ENCODE measurements at regions not wholly inside any gene's neighbourhood (a gene's known extent, or its start where the extent isn't known, plus 50 kb on each side); places are given as distances from the start of the nearest gene placed in this dataset.
"Not testable (repeated sequence)": the region's sequence is repeated elsewhere in the genome, so short reads cannot be mapped to it uniquely, and the experiment has no call there.

DNA sequence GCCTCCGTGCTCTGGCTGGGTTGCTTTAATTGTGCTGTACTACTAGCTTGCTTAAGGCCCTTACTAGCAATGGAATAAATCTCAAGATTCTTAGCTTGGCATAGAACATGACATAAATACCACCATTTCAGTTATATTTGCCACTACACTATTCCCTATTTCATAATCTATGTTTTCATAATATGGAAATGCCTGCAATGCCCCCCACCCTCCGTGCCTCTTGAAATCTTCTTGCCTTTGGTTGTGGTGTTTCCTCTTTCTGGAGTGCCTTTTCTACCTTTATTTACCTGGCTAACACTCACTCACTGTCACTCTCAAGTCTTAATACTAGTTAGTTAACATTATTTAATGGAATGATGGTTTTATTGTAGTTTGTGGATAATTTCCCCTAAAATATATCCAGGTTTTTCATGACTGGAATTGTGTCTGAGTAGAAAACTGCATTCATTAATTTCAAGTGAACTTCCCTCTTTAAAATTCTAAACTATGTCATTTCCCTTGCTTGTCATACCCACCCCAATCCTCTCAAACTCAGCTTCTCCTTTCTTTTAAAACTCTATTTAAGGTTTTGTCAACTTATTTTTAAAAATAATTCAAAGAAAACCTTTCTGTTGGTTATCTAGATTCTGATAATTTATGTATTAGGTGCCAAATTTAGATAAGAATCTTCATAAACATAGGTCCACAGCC, 521.7 kb upstream of the DAB2 start:
- no peak for DNase-seq

DNA sequence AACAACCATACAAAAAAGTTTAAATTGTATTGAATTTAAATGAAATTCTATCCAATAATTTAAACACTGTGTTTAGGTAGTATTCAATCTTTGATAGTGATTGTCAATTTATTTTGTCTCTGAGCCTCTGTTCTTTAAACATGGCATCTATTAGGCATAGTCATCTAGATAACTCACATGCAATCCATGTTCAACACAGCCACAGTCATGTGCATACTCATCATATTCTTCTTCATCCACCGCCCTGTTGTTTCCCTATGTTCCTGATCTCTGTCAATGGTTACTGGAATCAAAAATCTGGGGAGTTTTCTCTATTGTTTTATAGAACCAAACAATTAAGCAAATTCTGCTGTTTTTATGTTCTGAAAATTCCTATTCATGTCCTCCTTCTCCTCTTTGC, 521.1 kb upstream of the DAB2 start:
- DNase-seq = no peak

DNA sequence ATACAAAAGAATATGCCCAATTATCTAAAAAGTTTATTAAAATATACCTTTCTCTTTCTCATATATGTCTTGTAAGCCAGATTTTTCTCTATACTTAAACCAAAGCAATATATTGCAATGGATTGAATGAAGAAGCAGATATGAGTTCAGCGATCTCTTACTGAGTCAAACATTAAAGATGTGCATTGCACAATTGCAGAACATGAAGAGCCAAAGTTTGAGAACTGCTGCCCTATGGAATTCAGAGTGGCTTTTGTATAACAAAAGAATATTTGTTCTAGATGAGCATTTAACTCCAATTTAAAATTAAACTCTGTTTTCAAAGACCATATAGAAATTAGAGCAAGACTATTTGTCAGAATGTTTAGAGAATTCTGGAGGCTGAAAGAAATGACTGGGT, 519.0 kb upstream of the DAB2 start:
- DNase-seq = no peak

DNA sequence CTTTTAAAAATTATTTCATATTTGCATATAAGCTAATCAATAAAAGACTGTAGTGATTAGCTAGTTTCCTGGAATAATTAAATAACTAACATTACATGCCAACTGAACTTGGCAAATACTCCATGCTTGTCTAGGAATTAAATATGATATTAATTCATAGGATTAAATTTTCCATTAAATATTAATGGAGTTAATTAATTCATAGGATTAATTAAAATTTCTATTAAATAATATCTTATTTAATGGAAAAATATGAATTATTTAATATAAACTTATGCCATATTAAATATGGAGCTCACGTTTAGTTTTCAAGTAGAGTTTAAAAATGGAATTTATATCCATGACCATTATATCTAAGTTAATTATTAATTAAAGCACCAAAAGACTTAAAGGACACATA, 517.8 kb upstream of the DAB2 start:
- DNase-seq = no peak

DNA sequence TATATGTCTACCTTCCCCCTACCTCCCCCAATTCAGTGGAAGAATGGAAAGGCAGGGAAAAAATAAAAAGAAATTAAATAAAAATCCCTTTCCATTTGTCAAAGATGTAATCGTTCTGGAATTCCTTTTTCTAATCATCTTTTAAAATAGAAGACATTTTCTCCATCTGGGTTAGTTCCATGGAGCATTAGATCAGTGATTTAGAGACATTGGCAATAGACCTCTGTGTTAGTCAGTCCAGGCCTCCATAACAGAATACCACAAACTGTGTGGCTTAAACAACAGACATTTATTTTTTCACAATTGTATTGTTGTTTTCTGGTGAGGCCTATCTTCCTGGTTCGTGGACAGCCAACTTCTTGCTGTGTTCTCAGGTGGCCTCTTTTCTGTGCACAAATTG, 516.6 kb upstream of the DAB2 start:
- DNase-seq = no peak

DNA sequence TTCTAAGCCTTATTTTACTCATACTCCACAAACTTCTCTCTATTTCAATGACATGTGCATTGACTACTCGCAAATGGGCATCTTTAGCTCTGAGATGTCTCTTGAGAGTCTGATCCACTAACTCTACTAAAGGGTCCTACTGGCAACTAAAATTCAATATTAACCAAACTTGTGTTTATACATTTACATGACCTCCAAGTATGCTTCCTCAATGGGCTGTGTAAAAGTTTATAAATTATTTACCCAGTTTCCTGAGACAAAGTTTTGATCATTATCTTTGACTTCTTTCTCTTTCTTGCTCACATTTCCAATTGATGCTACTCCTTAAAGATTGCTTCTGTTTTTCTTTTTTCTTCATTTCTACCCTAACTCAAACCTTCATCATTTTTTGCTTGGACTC, 510.1 kb upstream of the DAB2 start:
- DNase-seq = no peak

DNA sequence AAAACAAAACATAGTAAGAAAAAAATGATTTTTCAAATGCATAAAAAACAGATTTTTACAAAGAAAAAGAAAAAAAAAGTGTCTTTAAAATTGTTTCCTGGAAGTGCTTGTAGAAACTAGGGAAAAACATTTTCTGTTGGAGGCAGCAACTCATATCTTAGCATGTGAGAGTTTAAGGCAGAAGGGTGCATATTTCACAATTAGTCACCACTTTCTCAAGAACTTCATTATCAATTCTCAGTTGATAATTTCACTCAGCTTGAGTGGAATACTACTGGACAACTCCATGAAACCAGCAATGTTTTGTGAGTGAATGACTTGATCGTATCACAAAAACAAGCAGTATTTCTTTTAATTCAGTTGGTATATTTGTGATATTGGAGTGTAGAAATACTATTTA, 508.3 kb upstream of the DAB2 start:
- DNase-seq = no peak

DNA sequence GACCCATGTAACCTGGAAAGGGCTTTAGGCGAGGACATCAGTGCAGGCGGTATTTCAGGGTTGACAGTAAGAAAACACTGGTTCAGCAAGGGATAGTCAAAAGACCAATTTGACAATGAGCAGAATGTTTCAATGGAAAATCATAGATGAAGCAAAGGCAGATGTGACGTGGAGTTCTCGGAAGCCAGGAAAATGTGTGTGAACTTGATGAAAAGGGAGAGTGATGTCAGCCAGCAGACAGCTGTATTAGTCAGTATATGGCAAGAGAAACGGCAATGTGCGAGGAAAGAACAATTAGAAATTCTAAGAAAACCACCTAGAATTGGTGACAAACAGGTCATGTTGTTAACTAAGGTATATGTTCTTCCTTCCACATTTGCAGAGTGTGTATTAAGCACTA, 503.9 kb upstream of the DAB2 start:
- DNase-seq = no peak

DNA sequence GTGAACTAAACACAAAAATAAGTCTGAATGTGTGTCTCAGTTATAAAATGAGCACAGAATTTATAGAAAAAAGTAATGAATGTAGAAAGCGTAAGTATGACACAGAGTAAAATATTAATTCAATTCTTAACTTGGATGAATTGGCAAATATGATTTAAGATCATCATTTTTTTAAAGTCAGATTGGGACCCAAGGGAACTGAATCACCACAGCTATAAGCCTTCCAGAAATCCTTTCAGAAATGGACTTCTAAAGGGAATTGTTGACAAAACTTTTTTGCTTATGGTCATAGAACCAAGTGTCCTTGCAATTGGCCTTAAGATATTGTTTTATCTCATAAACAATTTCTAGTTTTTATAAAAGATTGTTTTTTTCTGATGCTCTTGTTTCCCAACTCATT, 495.1 kb upstream of the DAB2 start:
- DNase-seq = no peak

DNA sequence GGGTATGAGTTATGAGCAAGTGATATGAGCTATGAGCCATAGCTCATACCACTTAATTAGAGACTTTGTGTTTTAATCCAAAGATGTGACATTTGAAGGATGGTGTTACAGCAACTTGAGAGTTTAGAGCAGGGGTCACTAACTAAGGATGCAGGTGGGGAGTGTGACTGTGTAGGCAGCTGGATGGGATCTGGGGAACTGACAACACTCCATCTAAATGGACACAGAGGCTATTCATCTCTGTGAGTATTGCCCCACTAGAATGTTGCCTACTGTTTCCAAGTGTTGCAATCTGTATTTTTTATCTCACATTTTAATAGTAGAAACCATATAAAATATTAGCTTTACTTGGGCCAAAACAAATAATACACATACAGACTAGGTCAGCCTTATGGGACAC, 488.1 kb upstream of the DAB2 start:
- no peak for DNase-seq

DNA sequence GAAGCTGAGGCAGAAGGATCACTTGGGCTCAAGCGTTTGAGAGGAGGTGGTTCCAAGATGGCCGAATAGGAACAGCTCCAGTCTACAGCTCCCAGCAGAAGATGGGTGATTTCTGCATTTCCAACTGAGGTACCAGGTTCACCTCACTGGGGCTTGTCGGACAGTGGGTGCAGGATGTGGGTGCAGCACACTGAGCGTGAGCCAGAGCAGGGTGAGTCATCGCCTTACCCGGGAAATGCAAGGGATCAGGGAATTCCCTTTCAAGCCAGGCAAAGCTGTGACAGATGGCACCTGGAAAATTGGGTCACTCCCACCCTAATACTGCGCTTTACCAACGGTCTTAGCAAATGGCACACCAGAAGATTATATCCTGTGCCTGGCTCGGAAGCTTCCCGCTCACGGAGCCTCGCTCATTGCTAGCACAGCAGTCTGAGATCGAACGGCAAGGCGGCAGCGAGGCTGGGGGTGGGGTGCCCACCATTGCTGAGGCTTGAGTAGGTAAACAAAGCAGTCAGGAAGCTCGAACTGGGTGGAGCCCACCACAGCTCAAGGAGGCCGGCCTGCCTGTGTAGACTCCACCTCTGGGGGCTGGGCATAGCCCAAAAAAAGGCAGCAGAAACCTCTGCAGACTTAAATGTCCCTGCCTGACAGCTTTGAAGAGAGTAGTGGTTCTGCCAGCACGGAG, 482.6 kb upstream of the DAB2 start:
- not testable (repeated sequence) for DNase-seq

DNA sequence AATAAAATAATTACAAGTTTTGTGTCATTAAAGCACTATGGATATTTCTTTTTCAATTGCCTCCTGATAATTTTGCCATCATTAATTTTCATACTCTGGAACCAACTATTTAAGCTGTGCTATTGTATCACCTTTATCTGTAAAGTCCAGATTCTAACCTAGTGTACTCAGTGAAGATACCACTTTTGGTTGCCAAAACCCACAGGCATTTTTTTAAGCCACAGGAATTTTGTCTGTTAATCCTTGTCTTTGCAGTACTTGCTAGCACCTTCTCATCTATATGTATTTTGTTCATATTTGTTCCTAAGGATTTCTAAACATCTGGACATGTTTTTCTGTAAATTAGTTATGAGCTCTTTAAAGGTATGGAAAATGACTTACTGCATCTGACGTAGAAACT, 481.4 kb upstream of the DAB2 start:
- DNase-seq = no peak

DNA sequence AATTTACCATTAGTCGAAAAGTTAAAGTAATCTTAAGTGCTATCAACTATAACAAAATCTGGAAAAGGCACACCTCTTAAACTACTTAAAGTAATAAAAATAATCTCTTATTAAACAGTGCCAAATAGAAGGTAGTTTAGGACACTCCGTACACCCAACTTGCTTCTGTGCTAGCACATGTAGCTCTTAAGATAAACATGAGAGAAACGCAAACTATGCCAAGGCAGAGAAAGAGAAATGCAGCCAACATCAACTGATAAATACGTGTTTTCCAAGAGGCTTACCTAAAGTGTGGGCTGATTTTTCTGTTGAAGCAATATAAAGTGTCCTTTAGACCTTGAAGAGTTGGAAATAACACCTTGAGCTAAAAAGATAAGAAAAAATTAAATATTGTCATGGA, 480.6 kb upstream of the DAB2 start:
- no peak for DNase-seq

DNA sequence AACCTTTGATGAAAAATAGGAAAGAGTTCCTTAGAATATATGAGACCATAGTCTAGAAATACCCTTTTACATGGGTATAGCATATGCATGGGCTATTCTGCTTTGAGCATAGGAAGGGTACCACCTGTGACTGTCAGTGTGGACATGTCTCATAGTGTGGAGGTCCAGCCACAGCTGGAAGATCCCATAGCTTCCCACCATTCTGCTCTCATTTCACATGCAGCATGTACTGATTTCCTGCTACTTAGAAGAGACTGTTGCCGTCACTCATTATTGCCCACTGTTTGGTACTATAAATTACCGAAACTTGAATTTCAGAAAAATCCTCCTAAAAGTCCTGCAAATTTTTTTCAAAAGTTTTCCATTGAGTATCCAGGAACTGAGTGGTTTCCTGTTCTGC, 477.8 kb upstream of the DAB2 start:
- no peak for DNase-seq

DNA sequence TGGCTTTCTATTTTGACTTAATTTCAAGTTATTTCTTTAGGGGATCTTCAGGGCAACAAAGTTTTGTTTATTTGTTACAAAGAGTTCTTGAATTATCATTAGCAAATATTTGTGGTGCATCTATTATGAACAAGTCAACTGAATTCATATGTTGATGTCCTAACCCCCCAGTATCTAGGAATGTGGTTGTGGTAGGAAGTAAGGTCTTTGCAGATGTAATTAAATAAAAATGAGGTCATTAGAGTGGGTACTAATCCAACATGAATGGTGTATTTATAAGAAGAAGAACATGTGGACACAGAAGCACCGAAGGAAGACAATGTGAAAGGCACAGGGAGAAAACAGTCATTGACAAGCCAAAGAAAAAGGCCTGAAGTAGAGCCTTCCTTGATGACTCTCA, 474.0 kb upstream of the DAB2 start:
- no peak for DNase-seq

DNA sequence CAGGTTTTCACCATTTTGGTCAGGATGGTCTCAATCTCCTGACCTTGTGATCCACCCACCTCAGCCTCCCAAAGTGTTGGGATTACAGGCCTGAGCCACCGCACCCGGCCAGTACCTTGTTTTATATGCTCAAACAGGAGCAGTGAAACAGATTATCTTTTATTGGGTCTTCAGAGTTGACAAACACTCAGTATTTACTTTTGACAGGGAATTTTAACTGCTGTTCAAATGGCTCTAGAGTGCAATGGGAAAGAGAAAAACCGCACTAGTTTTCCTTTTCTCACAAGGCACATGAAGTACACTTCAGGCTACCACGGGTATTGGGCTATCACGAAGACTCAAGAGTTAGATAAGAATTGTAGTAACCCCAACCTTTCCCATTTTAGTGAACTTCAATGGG, 471.9 kb upstream of the DAB2 start:
- DNase-seq = no peak

DNA sequence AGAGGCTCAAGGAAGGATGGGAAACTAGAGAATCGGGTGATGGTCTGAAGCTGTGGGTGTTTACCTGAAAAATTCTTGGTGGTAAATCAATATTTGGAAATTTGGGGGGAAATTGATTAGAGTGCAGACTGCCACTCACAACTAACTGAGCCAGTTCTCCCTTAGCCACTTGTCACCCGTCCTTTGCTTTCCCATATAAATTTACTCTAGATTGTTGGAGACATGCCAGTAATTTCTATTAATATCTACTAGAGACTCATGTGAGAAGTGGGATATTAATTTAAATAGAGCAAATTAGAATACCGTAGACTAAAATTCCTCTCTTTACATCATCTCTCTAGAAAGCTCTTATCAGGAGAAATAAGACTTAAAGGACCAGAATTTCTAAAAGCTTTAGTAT, 471.3 kb upstream of the DAB2 start:
- no peak for DNase-seq

DNA sequence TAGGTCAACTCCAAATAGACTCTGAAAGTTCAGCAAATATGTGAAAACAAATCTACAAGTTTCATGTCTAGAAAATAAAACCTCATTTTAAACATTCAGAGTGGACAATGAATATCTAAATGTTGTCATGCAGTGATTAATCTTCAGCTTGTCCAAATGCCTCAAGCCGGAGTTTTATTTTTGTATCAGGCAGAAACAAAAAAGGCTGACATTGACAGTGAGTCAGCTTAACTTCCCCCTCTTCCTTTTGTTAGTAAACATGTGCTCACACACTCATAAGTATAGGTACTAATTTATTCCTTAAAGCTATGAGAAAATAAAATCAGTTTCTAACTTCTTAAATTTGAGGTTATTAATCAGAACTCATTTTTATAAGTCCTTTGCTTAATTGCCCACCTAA, 467.9 kb upstream of the DAB2 start:
- no peak for DNase-seq

DNA sequence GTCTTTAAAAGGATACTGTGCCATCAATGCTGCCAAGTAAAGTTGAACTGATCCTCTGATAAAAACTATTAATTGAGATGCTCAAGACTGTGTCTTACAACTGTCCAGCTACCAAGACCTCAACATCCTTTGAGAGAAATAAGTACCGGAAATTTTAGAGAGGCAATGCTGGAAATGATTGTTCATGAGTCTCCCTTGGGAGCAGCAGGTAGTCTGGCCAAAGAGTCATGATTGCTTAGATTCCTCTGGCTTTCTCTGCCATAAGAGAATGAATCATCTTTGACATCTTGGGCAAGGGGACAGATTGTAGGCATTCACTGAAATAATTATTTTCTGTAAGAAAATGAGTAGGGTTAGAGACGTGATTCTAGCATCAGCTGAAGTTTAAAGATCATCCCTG, 466.6 kb upstream of the DAB2 start:
- no peak for DNase-seq

DNA sequence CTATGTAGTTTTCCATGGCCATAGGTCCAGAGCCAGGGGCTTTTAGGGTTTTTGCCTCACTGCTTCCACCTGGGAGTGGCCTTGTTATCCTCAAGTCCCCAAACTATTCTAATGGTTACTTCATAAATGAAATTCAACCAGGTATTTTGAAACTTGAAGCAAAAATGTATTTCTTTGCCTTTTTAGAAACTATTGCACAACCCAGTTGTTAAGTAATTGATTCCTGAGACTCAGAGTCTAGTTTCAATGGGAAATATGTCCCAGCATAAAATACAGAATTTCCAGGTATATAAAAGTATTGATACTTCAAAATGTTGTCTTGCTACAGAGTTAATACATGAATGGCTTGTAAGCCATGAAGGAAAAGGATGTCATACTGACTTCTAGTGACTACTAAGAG, 456.2 kb upstream of the DAB2 start:
- DNase-seq = no peak

DNA sequence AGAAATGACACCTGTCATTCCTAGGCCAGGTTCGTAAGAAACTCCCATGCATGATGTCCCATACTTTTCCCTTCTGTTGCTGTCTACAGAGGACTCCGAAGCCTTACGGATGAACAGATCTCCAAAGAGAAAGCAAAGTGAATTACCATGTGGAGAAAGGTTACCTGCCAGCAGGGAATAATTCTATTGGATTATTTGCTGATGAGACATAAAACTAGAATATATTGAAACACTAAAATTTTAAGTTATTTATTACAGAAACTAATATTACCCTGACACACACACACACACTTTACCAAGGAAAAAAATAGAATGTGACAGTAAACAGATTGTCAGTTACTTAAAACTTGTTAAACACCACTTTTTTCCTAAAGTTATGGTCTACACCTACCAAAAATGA, 452.7 kb upstream of the DAB2 start:
- no peak for DNase-seq

DNA sequence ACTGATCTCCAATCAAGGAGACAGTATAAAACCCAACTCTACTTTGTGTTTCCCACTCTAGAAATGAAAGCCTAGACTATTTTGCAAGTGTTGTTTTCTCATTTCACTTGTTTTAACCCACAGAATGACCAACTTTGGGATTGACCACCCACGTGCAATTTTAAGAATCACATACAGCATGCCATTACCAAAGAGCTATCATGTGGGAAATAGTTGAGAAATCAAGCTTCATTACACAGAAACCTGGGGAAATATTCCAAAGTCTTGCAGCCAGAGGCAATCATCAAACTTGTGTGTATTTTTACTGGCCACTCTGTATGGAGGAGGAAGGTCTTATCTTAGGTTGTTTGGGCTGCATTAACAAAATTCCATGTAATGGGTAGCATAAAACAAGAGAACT, 451.4 kb upstream of the DAB2 start:
- DNase-seq = no peak

DNA sequence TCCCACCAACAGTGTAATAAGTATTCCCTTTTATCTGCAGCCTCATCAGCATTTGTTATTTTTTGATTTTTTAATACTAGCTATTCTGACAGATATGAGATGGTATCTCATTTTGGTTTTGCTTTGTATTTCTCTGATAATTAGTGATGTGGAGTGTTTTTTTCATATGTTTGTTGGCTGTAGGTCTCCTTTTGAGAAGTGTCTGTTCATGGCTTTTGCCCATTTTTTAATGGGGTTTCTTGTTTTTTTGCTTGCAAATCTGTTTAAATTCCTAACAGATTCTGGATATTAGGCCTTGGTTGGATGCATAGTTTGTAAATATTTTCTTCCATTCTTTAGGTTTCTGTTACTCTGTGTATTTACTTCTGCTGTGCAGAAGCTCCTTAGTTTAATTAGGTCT, 445.4 kb upstream of the DAB2 start:
- DNase-seq = no peak

DNA sequence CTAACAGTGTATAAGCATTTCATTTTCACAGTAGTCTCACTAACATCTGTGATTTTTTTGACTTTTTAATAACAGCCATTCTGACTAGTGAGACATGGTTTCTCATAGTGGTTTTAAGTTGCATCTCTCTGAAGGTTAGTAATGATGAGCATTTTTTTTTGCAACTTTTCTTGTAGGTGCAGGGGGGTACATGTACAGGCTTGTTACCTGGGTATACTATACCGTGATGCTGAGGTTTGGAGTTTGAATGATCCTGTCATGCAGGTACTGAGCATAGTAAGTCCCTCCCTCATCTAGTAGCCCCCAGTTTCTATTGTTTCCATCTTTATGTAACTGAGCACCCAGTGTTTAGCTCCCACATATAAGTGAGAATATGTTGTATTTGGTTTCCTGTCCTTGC, 444.6 kb upstream of the DAB2 start:
- DNase-seq = no peak

DNA sequence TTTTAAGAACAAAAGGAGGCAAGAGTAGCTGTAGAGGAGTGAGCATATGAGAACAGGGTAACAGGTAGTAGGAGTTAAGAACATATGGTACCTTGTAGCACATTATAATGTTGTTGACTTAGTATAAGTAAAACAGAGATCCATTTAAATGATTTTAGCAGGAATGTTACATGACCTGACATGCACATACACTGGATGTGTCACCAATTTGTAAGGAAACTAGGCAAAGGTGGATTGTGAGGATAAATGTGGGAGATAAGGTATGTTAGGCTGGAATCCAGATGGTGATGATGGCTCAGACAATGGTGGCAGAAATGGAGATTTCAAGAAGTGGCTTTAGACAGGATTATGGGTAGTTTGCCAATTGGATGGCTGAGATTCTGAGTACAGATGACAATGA, 443.1 kb upstream of the DAB2 start:
- DNase-seq = no peak
